ENCODE measurements at regions not wholly inside any gene's neighbourhood (a gene's known extent, or its start where the extent isn't known, plus 50 kb on each side); places are given as distances from the start of the nearest gene placed in this dataset.
"Not testable (repeated sequence)": the region's sequence is repeated elsewhere in the genome, so short reads cannot be mapped to it uniquely, and the experiment has no call there.

DNA sequence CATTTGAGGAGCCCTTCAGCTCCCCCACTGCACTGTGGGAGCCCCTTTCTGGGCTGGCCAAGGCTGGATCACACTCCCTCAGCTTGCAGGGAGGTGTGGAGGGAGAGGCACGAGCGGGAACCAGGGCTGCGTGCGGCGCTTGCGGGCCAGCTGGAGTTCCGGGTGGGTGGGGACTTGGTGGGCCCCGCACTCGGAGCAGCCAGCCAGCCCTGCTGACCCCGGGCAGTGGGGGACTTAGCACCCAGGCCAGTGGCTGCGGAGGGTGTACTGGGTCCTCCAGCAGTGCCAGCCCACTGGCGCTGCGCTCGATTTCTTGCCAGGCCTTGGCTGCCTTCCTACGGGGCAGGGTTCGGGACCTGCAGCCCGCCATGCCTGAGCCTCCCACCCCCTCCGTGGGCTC lies 895.1 kb upstream of the FAM98A start:
- not testable (repeated sequence) for H2BK15ac ChIP-seq (replicated peaks; ENCODE audit: low read depth); H2BK120ac ChIP-seq (ENCODE audit: low read depth, low read length); H3K23ac ChIP-seq (ENCODE audit: low read length); H3K9ac ChIP-seq (ENCODE audit: low read length); DNase-seq; H3K4me3 ChIP-seq (ENCODE audit: low read length); H3K18ac ChIP-seq (ENCODE audit: low read length); H4K8ac ChIP-seq (ENCODE audit: low read depth, low read length); H3K79me1 ChIP-seq (ENCODE audit: low read length); H4K5ac ChIP-seq (ENCODE audit: low read length); H2BK5ac ChIP-seq (ENCODE audit: low read length); H3K27me3 ChIP-seq (ENCODE audit: insufficient read depth, low read length, poor library complexity); H3K4me1 ChIP-seq (ENCODE audit: control insufficient read depth, low read depth, low read length); H3K36me3 ChIP-seq (ENCODE audit: control insufficient read depth, insufficient read depth, low read length); H3K79me2 ChIP-seq (ENCODE audit: control insufficient read depth, insufficient read depth, low read length); H3K4ac ChIP-seq (ENCODE audit: low read depth, low read length); H3K56ac ChIP-seq (ENCODE audit: low read length); H3K27ac ChIP-seq (ENCODE audit: low read depth, low read length); H3K4me2 ChIP-seq (ENCODE audit: low read length); H2AK5ac ChIP-seq (ENCODE audit: low read length)
- no CpG with 5 or more reads among the region's 18 CpGs for WGBS (ENCODE audit: extremely low coverage, insufficient coverage, low lambda C conversion rate)

DNA sequence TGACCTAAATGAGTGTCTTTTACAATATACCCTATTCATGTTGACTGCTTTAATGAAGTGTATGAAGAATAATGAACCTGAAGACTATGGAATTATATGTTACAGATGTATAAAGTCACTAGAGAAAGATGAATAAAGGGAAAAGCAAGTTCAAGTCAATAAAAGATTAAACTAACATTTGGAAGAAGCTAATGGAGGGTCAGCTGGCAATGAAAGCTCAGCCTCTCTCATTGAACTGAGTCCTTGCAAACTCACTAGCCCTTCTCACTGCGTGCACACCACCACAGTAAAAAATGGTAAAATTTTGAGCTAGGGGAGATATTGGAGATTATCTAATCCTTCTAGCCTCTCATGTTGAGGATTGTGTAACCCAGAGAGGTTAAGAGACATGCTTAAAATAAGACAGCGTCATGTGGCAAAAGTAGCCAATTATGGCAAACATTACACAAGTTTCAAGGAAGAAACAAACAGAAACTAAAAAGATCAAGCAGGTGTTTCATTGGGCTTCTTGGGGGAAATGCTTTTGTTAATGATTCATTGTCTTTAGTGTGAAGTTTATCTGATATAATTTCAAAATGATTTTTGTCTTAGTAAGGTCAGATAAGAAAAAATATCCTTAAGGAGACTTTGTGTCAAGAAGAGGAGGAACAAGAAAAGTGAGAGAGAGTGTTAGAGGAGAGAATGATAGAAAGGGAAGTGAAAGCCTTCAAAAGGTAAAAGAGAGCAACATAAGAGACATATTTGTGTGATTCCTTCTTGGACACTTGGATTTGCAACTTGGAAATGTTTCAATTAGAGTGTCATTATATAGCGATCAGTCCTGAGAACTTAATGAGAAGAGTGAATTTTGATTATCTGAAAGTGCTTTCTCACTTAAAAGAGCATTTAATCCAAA lies 893.7 kb upstream of the FAM98A start:
- Histone ChIP-seq H3K79me1 (ENCODE audit: low read length) (no peaks in the 10 kb centered on the region), H2BK15ac (replicated peaks; ENCODE audit: low read depth) (no peak overlapping the region), H3K4me3 (ENCODE audit: low read length) (no peak overlapping the region), H3K9ac (ENCODE audit: low read length) (no peak overlapping the region), H3K27ac (ENCODE audit: low read depth, low read length) (no peak overlapping the region), H4K5ac (ENCODE audit: low read length) (no peak overlapping the region), H4K8ac (ENCODE audit: low read depth, low read length) (no peak overlapping the region), H3K79me2 (ENCODE audit: control insufficient read depth, insufficient read depth, low read length) (no peaks in the 10 kb centered on the region), H3K23ac (ENCODE audit: low read length) (no peak overlapping the region), H3K36me3 (ENCODE audit: control insufficient read depth, insufficient read depth, low read length) (no peaks in the 10 kb centered on the region), H2AK5ac (ENCODE audit: low read length) (no peak overlapping the region), H3K27me3 (ENCODE audit: insufficient read depth, low read length, poor library complexity) (no peaks in the 10 kb centered on the region), H3K4me2 (ENCODE audit: low read length) (no peak overlapping the region), H2BK5ac (ENCODE audit: low read length) (no peak overlapping the region), H3K4me1 (ENCODE audit: control insufficient read depth, low read depth, low read length) (no peaks in the 10 kb centered on the region), H3K18ac (ENCODE audit: low read length) (no peak overlapping the region), H2BK120ac (ENCODE audit: low read depth, low read length) (no peak overlapping the region), H3K56ac (ENCODE audit: low read length) (no peak overlapping the region), H3K4ac (ENCODE audit: low read depth, low read length) (no peak overlapping the region)
- no peak for DNase-seq
- WGBS (ENCODE audit: extremely low coverage, insufficient coverage, low lambda C conversion rate), result no CpG with 5 or more reads among the region's 3 CpGs

DNA sequence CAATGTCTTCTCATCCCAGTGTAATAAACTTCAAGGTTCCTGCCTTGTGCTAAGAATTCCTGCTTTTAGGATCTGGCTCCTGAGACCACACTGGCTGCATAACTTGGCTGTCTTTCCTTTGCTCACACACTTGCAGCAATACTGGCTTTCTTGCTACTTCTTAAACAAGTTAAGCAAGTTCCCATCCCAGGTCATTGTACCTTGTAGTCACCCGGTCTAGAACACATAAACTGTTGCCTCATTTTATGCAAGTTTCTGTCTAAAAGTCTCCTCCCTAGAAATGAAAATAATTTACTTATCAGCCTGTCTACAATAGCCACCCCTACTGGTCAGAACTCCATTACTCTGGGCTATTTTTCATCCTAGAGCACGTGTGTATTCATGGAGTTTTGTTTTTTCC lies 887.9 kb upstream of the FAM98A start:
- H3K4me3 ChIP-seq (ENCODE audit: low read length), result no peak overlapping the region
- no peak overlapping the region for H3K4me2 ChIP-seq (ENCODE audit: low read length)
- H3K9ac ChIP-seq (ENCODE audit: low read length), result no peak overlapping the region
- H4K5ac ChIP-seq (ENCODE audit: low read length), result no peak overlapping the region
- H2AK5ac ChIP-seq (ENCODE audit: low read length), result no peak overlapping the region
- no peak for DNase-seq
- H2BK120ac ChIP-seq (ENCODE audit: low read depth, low read length), result no peak overlapping the region
- H2BK5ac ChIP-seq (ENCODE audit: low read length), result no peak overlapping the region
- no peak overlapping the region for H2BK15ac ChIP-seq (replicated peaks; ENCODE audit: low read depth)
- no peak overlapping the region for H3K27ac ChIP-seq (ENCODE audit: low read depth, low read length)
- no peaks in the 10 kb centered on the region for H3K79me1 ChIP-seq (ENCODE audit: low read length)
- H3K27me3 ChIP-seq (ENCODE audit: insufficient read depth, low read length, poor library complexity), result no peaks in the 10 kb centered on the region
- H3K36me3 ChIP-seq (ENCODE audit: control insufficient read depth, insufficient read depth, low read length), result no peaks in the 10 kb centered on the region
- H3K79me2 ChIP-seq (ENCODE audit: control insufficient read depth, insufficient read depth, low read length), result no peaks in the 10 kb centered on the region
- WGBS (ENCODE audit: extremely low coverage, insufficient coverage, low lambda C conversion rate), result no CpG with 5 or more reads among the region's 2 CpGs
- H3K18ac ChIP-seq (ENCODE audit: low read length), result no peak overlapping the region
- no peak overlapping the region for H4K8ac ChIP-seq (ENCODE audit: low read depth, low read length)
- H3K56ac ChIP-seq (ENCODE audit: low read length), result no peak overlapping the region
- H3K4me1 ChIP-seq (ENCODE audit: control insufficient read depth, low read depth, low read length), result no peaks in the 10 kb centered on the region
- no peak overlapping the region for H3K23ac ChIP-seq (ENCODE audit: low read length)
- no peak overlapping the region for H3K4ac ChIP-seq (ENCODE audit: low read depth, low read length)

DNA sequence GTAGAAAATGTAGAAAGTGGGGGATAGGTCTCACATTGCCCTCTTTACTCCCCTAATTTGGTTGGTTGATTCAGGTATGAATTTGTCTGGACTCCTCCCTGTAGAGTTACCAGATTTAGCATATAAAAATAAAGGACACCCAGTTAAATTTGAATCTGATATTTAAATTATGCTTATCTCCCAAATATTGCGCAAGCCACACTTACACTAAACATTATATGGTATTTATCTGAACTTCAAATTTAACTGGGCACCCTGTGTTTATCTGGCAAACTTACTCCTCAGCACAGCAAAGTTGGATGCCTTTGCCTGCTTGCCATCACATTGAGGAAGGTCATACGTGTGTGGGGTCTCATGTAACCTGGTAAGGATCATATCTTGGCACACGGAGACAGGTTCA lies 882.4 kb upstream of the FAM98A start:
- no CpG with 5 or more reads among the region's 3 CpGs for WGBS (ENCODE audit: extremely low coverage, insufficient coverage, low lambda C conversion rate)

DNA sequence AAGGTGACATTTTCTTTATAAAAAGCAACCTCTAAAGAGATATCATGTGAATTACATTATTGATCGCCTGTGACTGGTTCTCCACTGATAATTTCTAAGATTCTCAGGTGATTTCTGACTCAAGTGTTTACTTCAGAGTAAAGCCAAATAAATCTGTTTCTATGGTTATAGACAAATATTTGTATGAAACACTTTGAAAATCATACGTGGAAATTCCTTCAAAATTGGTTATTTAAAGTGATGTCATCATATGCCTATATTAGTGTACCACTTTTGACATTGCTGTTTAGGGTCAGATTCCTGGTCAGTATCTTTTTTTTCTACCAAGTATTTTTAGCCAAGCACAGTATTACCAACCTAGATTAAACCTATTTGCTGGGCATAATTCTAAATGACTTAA lies 881.3 kb upstream of the FAM98A start:
- H3K79me2 ChIP-seq (ENCODE audit: control insufficient read depth, insufficient read depth, low read length), result no peaks in the 10 kb centered on the region
- H4K5ac ChIP-seq (ENCODE audit: low read length), result no peak overlapping the region
- H3K4me3 ChIP-seq (ENCODE audit: low read length), result no peak overlapping the region
- no peaks in the 10 kb centered on the region for H3K36me3 ChIP-seq (ENCODE audit: control insufficient read depth, insufficient read depth, low read length)
- no peak overlapping the region for H4K8ac ChIP-seq (ENCODE audit: low read depth, low read length)
- H2BK120ac ChIP-seq (ENCODE audit: low read depth, low read length), result no peak overlapping the region
- H3K9ac ChIP-seq (ENCODE audit: low read length), result no peak overlapping the region
- H2BK15ac ChIP-seq (replicated peaks; ENCODE audit: low read depth), result no peak overlapping the region
- no peak overlapping the region for H2AK5ac ChIP-seq (ENCODE audit: low read length)
- no peak overlapping the region for H3K27ac ChIP-seq (ENCODE audit: low read depth, low read length)
- no peaks in the 10 kb centered on the region for H3K27me3 ChIP-seq (ENCODE audit: insufficient read depth, low read length, poor library complexity)
- no peak for DNase-seq
- WGBS (ENCODE audit: extremely low coverage, insufficient coverage, low lambda C conversion rate), result no CpG with 5 or more reads among the region's 2 CpGs
- no peak overlapping the region for H3K18ac ChIP-seq (ENCODE audit: low read length)
- H3K79me1 ChIP-seq (ENCODE audit: low read length), result no peaks in the 10 kb centered on the region
- H3K56ac ChIP-seq (ENCODE audit: low read length), result no peak overlapping the region
- H2BK5ac ChIP-seq (ENCODE audit: low read length), result no peak overlapping the region
- no peak overlapping the region for H3K4ac ChIP-seq (ENCODE audit: low read depth, low read length)
- no peak overlapping the region for H3K4me2 ChIP-seq (ENCODE audit: low read length)
- H3K23ac ChIP-seq (ENCODE audit: low read length), result no peak overlapping the region
- no peaks in the 10 kb centered on the region for H3K4me1 ChIP-seq (ENCODE audit: control insufficient read depth, low read depth, low read length)

More for the DNA sequence above, 882.4 kb upstream of the FAM98A start:
- Histone ChIP-seq H3K27me3 (ENCODE audit: insufficient read depth, low read length, poor library complexity) (no peaks in the 10 kb centered on the region), H4K5ac (ENCODE audit: low read length) (no peak overlapping the region), H3K4me3 (ENCODE audit: low read length) (no peak overlapping the region), H2BK5ac (ENCODE audit: low read length) (no peak overlapping the region), H2AK5ac (ENCODE audit: low read length) (no peak overlapping the region), H3K18ac (ENCODE audit: low read length) (no peak overlapping the region), H3K4me2 (ENCODE audit: low read length) (no peak overlapping the region), H3K9ac (ENCODE audit: low read length) (no peak overlapping the region), H3K27ac (ENCODE audit: low read depth, low read length) (no peak overlapping the region), H3K23ac (ENCODE audit: low read length) (no peak overlapping the region), H4K8ac (ENCODE audit: low read depth, low read length) (no peak overlapping the region), H3K4me1 (ENCODE audit: control insufficient read depth, low read depth, low read length) (no peaks in the 10 kb centered on the region), H3K56ac (ENCODE audit: low read length) (no peak overlapping the region), H2BK15ac (replicated peaks; ENCODE audit: low read depth) (no peak overlapping the region), H3K79me2 (ENCODE audit: control insufficient read depth, insufficient read depth, low read length) (no peaks in the 10 kb centered on the region), H3K79me1 (ENCODE audit: low read length) (no peaks in the 10 kb centered on the region), H3K4ac (ENCODE audit: low read depth, low read length) (no peak overlapping the region), H2BK120ac (ENCODE audit: low read depth, low read length) (no peak overlapping the region), H3K36me3 (ENCODE audit: control insufficient read depth, insufficient read depth, low read length) (no peaks in the 10 kb centered on the region)
- no peak for DNase-seq

DNA sequence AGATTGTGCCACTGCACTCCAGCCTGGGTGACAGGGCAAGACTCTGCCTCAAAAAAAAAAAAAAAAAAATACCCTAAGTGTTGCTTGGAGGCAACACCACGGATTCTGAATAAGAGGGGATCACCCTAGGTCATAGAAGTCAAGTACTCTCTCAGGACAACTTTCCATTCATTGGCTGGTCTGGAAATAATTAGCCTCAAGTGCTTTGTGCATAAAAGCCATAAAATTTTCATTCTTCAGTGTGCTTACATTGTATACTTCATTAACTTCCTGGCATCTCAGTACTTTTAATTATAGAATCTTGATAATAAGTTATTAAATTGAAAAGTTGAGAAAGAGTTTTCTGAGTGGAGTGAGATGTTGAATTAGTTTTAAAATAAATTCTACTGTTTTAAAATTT lies 876.1 kb upstream of the FAM98A start:
- Histone ChIP-seq H3K4me3 (ENCODE audit: low read length) (no peak overlapping the region), H3K79me1 (ENCODE audit: low read length) (no peaks in the 10 kb centered on the region), H3K56ac (ENCODE audit: low read length) (no peak overlapping the region), H3K36me3 (ENCODE audit: control insufficient read depth, insufficient read depth, low read length) (no peaks in the 10 kb centered on the region), H3K9ac (ENCODE audit: low read length) (no peak overlapping the region), H3K4me1 (ENCODE audit: control insufficient read depth, low read depth, low read length) (no peaks in the 10 kb centered on the region), H3K23ac (ENCODE audit: low read length) (no peak overlapping the region), H3K27me3 (ENCODE audit: insufficient read depth, low read length, poor library complexity) (no peaks in the 10 kb centered on the region), H2AK5ac (ENCODE audit: low read length) (no peak overlapping the region), H2BK5ac (ENCODE audit: low read length) (no peak overlapping the region), H4K8ac (ENCODE audit: low read depth, low read length) (no peak overlapping the region), H2BK15ac (replicated peaks; ENCODE audit: low read depth) (no peak overlapping the region), H3K4ac (ENCODE audit: low read depth, low read length) (no peak overlapping the region), H2BK120ac (ENCODE audit: low read depth, low read length) (no peak overlapping the region), H3K4me2 (ENCODE audit: low read length) (no peak overlapping the region), H4K5ac (ENCODE audit: low read length) (no peak overlapping the region), H3K79me2 (ENCODE audit: control insufficient read depth, insufficient read depth, low read length) (no peaks in the 10 kb centered on the region), H3K27ac (ENCODE audit: low read depth, low read length) (no peak overlapping the region), H3K18ac (ENCODE audit: low read length) (no peak overlapping the region)
- DNase-seq, result no peak
- no CpG with 5 or more reads among the region's 1 CpG for WGBS (ENCODE audit: extremely low coverage, insufficient coverage, low lambda C conversion rate)
